OCI-LY3 (cell line): ENCODE measurements at regions not wholly inside any gene's neighbourhood (a gene's known extent, or its start where the extent isn't known, plus 50 kb on each side); places are given as distances from the start of the nearest gene placed in this dataset.

Experiments
- H2AFZ ChIP-seq: fragments of 200-600, 300-600 bp; shearing (Covaris generic); 2 replicates; pipeline ENCODE4 v1.6.0; 2014; ENCODE audit warnings: antibody characterized with exemption, low read depth, low read length
- H3K27ac ChIP-seq: fragments of 200-600, 300-600 bp; sonication (generic); 2 replicates; pipeline ENCODE4 v1.5.1; 2014; ENCODE audit warnings: mild to moderate bottlenecking, low read length, moderate library complexity, mixed read lengths
- H3K27me3 ChIP-seq: fragments of 200-600, 300-600 bp; sonication (generic); 2 replicates; pipeline ENCODE4 v1.6.1; 2014; ENCODE audit warnings: low read depth, low read length, mixed read lengths
- H3K36me3 ChIP-seq: fragments of 200-600, 300-600 bp; sonication (generic); replicated peaks from 2 replicates; pipeline ENCODE3; 2014; ENCODE audit warnings: low read depth, low read length, mixed read lengths
- H3K4me1 ChIP-seq: fragments of 300-600, 200-600 bp; sonication (generic); 2 replicates; pipeline ENCODE4 v1.6.1; 2014; ENCODE audit warnings: low read length, mixed read lengths
- H3K4me2 ChIP-seq: fragments of 200-600, 300-600 bp; sonication (generic); 2 replicates; pipeline ENCODE4 v1.6.1; 2014; ENCODE audit warnings: low read length, mixed read lengths
- H3K4me3 ChIP-seq: fragments of 300-600, 200-600 bp; sonication (generic); 2 replicates; pipeline ENCODE4 v1.5.1; 2014; ENCODE audit warnings: antibody characterized with exemption, mild to moderate bottlenecking, low read length, moderate library complexity
- H3K79me2 ChIP-seq: fragments of 300-600, 200-600 bp; shearing (Covaris generic); 2 replicates; pipeline ENCODE4 v1.6.1; 2014; ENCODE audit warnings: mild to moderate bottlenecking, low read length, mixed read lengths
- H3K9ac ChIP-seq: fragments of 300-600, 200-600 bp; shearing (Covaris generic); 2 replicates; pipeline ENCODE4 v1.6.0; 2014; ENCODE audit warnings: mild to moderate bottlenecking, low read length, moderate library complexity
- H3K9me3 ChIP-seq: fragments of 200-600, 300-600 bp; shearing (Covaris generic); 2 replicates; pipeline ENCODE4 v1.6.1; 2014; ENCODE audit warnings: low read length, mixed read lengths; ENCODE audit not compliant: insufficient read depth
- H4K20me1 ChIP-seq: fragments of 200-600, 300-600 bp; sonication (generic); 2 replicates; pipeline ENCODE4 v1.6.1; 2016; ENCODE audit warnings: low read length, mixed read lengths; ENCODE audit not compliant: insufficient read depth
- EZH2phosphoT487 ChIP-seq: fragments of 200-600 bp; shearing (Covaris generic); IDR thresholded peaks from 2 replicates; pipeline ENCODE4 v1.6.1; 2018; ENCODE audit warnings: antibody characterized with exemption, mixed run types, low read depth
- TF ChIP-seq, protein P1 (sequence below): fragments of 200-600, 300-600 bp; sonication (generic); IDR thresholded peaks from 2 replicates; pipeline ENCODE4 v1.5.1; 2014; ENCODE audit warnings: antibody characterized with exemption, low read length, low read depth

DNA sequence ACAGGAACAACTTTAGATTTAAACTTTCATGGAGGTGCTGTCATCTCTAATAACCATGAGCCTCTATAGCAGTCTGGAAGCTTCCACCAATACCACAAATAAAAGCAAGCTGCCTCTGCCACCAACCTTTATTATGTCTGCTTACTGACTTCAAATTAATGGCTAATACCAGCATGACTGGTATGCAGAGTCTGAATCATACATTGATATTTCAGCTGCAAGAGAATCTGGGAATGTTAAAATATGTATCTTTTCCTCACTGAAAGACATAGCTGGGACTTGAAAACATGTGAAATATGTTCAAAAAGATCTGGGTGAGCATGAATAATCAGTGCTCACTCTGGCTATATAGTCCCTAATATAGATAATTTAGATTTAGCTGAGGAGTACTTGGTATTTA is 488.6 kb downstream of the CDH8 start:
- H3K27me3 ChIP-seq: no peaks in the 10 kb centered on the region
- no peak overlapping the region for H3K9ac ChIP-seq
- no peaks in the 10 kb centered on the region for H4K20me1 ChIP-seq
- no peak overlapping the region for H2AFZ ChIP-seq
- H3K79me2 ChIP-seq: no peaks in the 10 kb centered on the region
- TF ChIP-seq EZH2phosphoT487: no peak
- TF ChIP-seq, protein P1, sequence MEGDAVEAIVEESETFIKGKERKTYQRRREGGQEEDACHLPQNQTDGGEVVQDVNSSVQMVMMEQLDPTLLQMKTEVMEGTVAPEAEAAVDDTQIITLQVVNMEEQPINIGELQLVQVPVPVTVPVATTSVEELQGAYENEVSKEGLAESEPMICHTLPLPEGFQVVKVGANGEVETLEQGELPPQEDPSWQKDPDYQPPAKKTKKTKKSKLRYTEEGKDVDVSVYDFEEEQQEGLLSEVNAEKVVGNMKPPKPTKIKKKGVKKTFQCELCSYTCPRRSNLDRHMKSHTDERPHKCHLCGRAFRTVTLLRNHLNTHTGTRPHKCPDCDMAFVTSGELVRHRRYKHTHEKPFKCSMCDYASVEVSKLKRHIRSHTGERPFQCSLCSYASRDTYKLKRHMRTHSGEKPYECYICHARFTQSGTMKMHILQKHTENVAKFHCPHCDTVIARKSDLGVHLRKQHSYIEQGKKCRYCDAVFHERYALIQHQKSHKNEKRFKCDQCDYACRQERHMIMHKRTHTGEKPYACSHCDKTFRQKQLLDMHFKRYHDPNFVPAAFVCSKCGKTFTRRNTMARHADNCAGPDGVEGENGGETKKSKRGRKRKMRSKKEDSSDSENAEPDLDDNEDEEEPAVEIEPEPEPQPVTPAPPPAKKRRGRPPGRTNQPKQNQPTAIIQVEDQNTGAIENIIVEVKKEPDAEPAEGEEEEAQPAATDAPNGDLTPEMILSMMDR: no peak
- H3K27ac ChIP-seq: no peak overlapping the region
- H3K36me3 ChIP-seq: no peaks in the 10 kb centered on the region
- no peak overlapping the region for H3K4me3 ChIP-seq
- no peaks in the 10 kb centered on the region for H3K4me1 ChIP-seq
- no peak overlapping the region for H3K4me2 ChIP-seq
- H3K9me3 ChIP-seq: no peaks in the 10 kb centered on the region

DNA sequence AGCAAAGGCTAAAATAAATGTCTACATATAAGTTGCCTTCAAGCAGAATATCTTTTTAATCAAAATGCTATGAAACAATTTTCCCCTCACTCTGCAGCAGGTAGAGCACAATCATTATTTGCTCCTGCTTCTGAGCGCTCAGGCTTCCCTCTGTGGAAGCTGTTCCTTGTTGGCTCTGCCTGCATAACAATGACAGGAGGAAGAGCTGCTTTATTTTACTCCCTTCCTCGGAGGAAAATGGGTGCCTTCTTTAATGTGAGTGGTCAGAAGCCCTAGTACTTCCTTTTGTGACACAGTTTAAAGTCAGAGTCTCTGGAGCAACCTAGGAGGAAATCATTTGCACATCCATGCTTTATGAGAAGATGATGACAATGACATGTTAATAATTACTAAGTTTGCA is 492.1 kb downstream of the CDH8 start:
- H3K27me3 ChIP-seq: no peaks in the 10 kb centered on the region
- H4K20me1 ChIP-seq: no peaks in the 10 kb centered on the region
- H3K4me1 ChIP-seq: no peaks in the 10 kb centered on the region
- H3K4me2 ChIP-seq: no peak overlapping the region
- H3K36me3 ChIP-seq: no peaks in the 10 kb centered on the region
- H3K4me3 ChIP-seq: no peak overlapping the region
- H3K9ac ChIP-seq: no peak overlapping the region
- no peaks in the 10 kb centered on the region for H3K9me3 ChIP-seq
- no peak overlapping the region for H2AFZ ChIP-seq
- H3K79me2 ChIP-seq: no peaks in the 10 kb centered on the region
- TF ChIP-seq, protein P1: no peak
- TF ChIP-seq EZH2phosphoT487: no peak
- H3K27ac ChIP-seq: no peak overlapping the region

DNA sequence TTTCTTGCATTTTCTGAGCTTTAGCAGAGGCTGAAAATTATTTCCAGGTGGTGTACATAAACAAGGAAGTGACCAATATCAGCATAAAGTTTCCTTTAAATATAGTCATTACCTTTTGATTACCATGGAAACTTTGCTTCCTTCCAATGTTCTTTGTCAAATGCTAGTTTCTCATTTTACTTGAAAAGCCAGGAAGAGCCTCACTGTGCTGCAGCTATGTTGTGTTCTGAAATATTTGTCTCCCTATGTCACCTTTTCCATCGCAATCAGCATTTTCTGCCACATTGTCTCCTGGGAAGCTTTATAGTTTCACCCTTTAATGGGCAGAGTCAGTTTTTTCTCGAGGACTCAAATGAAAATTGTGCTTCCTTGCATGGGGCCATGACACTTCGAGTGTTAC is 496.0 kb downstream of the CDH8 start:
- Histone ChIP-seq H3K9ac (no peak overlapping the region), H3K27me3 (no peaks in the 10 kb centered on the region), H3K36me3 (no peaks in the 10 kb centered on the region), H3K27ac (no peak overlapping the region), H4K20me1 (no peaks in the 10 kb centered on the region), H2AFZ (no peak overlapping the region), H3K4me2 (no peak overlapping the region), H3K4me3 (no peak overlapping the region), H3K4me1 (no peaks in the 10 kb centered on the region), H3K9me3 (no peaks in the 10 kb centered on the region), H3K79me2 (no peaks in the 10 kb centered on the region)
- TF ChIP-seq, protein P1: no peak
- TF ChIP-seq EZH2phosphoT487: no peak

- Histone ChIP-seq H4K20me1 (no peaks in the 10 kb centered on the region), H2AFZ (no peak overlapping the region), H3K4me3 (no peak overlapping the region), H3K4me2 (no peak overlapping the region), H3K4me1 (no peaks in the 10 kb centered on the region), H3K36me3 (no peaks in the 10 kb centered on the region), H3K27me3 (no peaks in the 10 kb centered on the region), H3K27ac (no peak overlapping the region), H3K79me2 (no peaks in the 10 kb centered on the region), H3K9me3 (no peaks in the 10 kb centered on the region), H3K9ac (no peak overlapping the region)
- TF ChIP-seq, protein P1: no peak
- TF ChIP-seq EZH2phosphoT487: no peak
These were observed 505.5 kb downstream of the CDH8 start for GRCh38 chr16:61530697-61531096.
